ENCODE measurements at regions not wholly inside any gene's neighbourhood (a gene's known extent, or its start where the extent isn't known, plus 50 kb on each side); places are given as distances from the start of the nearest gene placed in this dataset.

- DNase-seq (no peak), ATAC-seq (no peak)
- intact Hi-C loops (cut with DNase I, micrococcal nuclease): no loop called here
Measured at GRCh38 chr18:65423776-65424175, 327.0 kb upstream of the CDH7 start.

GRCh38 chr18:65422544-65423136, 328.2 kb upstream of the CDH7 start:
- DNase-seq: no peak
- ATAC-seq: no peak
- intact Hi-C loops (cut with DNase I, micrococcal nuclease): no loop called here

GRCh38 chr18:65415098-65415497, 335.7 kb upstream of the CDH7 start:
- intact Hi-C loops (cut with DNase I, micrococcal nuclease): no loop called here
- no peak for ATAC-seq
- no peak for DNase-seq

GRCh38 chr18:65414501-65414900, 336.3 kb upstream of the CDH7 start:
- ATAC-seq: no peak
- intact Hi-C loops (cut with DNase I, micrococcal nuclease): no loop called here
- DNase-seq: no peak

GRCh38 chr18:65411061-65411460, 339.8 kb upstream of the CDH7 start:
- intact Hi-C loops (cut with DNase I, micrococcal nuclease): no loop called here

GRCh38 chr18:65409261-65409660, 341.6 kb upstream of the CDH7 start:
- intact Hi-C loops (cut with DNase I, micrococcal nuclease): no loop called here
- no peak for ATAC-seq
- no peak for DNase-seq

More at GRCh38 chr18:65411061-65411460, 339.8 kb upstream of the CDH7 start:
- ATAC-seq: no peak
- no peak for DNase-seq

DNA sequence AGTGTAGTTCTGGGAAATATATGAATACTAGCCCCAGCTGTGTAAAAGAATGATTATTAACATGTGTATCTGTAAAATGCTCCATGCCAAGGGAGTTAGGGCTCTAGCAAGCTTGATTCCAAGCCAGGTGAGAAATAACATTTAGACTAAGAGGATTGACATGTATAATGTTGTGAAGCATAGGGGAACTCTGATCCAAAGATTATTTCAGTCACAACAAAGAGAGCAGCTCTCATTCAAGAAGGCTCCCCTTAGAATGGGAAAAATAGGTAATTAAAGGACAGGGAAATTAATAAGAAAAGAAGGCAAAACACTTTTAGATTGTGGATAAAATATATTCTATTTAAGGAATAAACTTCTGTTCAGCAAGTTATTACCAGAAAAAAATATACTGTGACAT, 347.3 kb upstream of the CDH7 start:
- DNase-seq (no peak), ATAC-seq (no peak)
- intact Hi-C loops (cut with DNase I, micrococcal nuclease): no loop called here

DNA sequence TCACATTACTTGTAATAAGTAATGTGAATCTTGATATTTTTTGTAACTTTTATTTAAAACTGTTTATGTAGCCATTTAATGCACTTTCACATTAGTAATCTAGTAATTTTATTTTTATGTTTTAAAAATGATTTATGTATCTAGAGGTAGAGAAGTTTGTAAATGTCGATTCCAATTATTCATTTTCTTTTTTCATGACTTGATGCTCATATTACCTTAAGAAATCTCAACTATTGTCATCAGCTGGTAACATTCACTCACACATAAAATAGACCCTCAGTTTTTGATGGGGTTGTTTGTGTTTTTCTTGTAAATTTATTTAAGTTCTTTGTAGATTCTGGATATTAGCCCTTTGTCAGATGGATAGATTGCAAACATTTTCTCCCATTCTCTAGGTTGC, 351.7 kb upstream of the CDH7 start:
- intact Hi-C loops (cut with DNase I, micrococcal nuclease): no loop called here
- DNase-seq: no peak
- ATAC-seq: no peak

DNA sequence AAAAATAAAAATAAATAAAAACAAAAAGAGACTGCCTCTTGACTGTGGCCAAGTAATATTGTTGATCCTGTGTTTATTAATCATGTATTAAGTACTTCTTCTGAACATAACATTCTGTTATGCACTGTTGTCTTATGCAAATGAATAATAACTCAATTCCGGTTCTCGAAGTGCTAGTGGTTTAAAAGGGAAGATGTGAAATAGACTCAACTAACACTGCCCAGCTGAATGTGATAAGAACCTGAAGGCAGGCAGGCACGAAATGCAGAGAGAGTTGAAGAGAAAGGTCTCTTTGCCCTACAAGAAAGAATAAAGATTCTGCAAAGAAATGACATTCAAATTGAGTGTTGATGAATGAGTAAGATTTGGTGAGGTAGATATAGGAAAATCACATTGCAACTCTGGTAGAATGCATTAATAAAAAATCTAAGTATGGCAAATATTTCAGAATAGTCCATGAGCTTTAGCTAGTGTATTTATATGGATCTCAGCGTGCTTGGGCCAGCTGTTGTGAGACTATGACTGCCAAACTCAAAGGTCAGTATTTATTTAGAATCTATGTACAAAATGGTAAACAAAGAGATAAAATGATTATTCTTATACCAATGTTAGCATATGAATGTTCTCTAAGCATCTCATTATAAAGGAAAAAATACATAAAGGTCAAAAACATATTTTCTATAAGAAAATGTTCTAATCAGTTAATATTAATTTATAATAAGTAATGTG, 352.3 kb upstream of the CDH7 start:
- ATAC-seq (no peak), DNase-seq (no peak)
- intact Hi-C loops (cut with DNase I, micrococcal nuclease): no loop called here

- intact Hi-C loops (cut with DNase I, micrococcal nuclease): no loop called here
- DNase-seq: no peak
- no peak for ATAC-seq
Measured at GRCh38 chr18:65380986-65381385, 369.8 kb upstream of the CDH7 start.

- DNase-seq: no peak
- ATAC-seq: no peak
- intact Hi-C loops (cut with DNase I, micrococcal nuclease): no loop called here
Measured at GRCh38 chr18:65380571-65380970, 370.2 kb upstream of the CDH7 start.

GRCh38 chr18:65372904-65373303, 377.9 kb upstream of the CDH7 start:
- no peak for ATAC-seq
- intact Hi-C loops (cut with DNase I, micrococcal nuclease): no loop called here
- no peak for DNase-seq

GRCh38 chr18:65365245-65365980, 385.4 kb upstream of the CDH7 start:
- intact Hi-C loops (cut with DNase I, micrococcal nuclease): no loop called here
- ATAC-seq (no peak), DNase-seq (no peak)

DNA sequence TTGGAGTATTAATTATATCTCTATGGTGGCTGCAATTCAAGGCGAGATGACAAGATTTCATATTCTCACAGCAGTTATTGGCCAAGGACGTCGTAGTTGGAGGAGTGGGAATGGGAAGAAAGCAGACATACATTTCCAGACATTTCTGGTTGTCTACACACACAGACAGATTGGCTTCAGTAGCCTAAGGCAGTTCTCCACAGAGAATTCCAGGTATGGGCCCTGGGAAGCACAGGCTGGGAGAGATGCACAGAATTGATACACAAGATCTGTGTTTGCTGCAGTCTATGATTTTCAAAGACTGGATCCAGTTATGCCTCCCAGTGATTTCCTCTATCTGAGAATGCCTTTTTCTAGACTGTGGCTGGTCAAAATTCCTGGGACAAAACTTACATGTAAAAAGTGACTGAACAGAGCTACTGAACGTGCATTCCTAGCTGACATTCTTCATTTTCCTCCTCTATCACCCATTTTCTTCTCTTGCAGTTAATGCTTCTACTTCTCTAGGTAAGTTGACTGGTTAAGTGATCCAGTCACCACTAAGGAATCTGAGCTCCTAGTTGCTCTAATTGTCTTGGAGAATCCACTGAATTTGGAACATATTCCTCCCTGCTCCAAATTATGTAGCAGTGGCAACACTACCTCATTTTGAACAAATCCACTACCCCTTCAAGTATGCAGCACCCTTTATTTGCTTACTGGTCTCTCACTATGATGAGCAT, 386.7 kb upstream of the CDH7 start:
- ATAC-seq (no peak), DNase-seq (no peak)
- intact Hi-C loops (cut with DNase I, micrococcal nuclease): no loop called here

- intact Hi-C loops (cut with DNase I, micrococcal nuclease): no loop called here
- no peak for DNase-seq
- no peak for ATAC-seq
Measured at GRCh38 chr18:65363011-65363410, 387.8 kb upstream of the CDH7 start.

GRCh38 chr18:65359479-65359878, 391.3 kb upstream of the CDH7 start:
- ATAC-seq (no peak), DNase-seq (no peak)
- intact Hi-C loops (cut with DNase I, micrococcal nuclease): no loop called here

DNA sequence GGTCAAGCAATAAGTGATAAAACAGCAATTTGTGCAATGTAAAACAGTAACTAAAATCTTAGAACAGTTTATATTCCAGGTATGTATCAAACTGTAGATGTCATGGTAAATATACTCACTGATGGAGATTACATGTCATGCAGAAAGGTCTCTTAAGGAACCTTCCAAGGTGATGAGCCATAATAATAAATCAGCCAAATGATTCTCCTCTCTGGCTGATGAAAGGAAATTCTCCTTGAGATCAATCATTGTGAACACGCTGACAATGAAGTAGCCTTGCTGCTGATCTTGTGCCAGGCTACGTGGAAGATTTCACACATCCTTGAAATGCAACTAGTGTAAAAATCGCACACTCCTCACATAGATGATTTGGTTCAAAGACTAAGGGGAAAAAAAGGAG, 392.5 kb upstream of the CDH7 start:
- DNase-seq (no peak), ATAC-seq (no peak)
- intact Hi-C loops (cut with DNase I, micrococcal nuclease): no loop called here

DNA sequence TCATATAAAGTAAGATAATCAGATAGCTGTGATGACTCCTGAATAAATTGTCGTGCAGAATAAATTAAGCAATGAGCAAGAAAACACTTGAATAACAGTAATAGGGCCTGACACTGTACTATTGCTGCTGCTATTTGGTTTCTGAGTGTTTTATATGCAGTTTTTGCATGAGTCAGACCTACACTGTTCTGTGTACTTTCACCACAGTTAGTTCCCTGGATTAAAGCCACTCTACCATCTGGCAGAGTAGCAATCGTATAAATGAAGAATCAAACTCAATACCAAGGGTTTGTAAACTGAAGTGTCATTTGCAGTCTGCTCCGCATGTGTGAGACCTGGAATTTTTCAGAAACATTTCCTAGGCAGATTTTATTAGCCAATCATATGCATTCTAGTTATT, 398.6 kb upstream of the CDH7 start:
- intact Hi-C loops (cut with DNase I, micrococcal nuclease): no loop called here
- ATAC-seq: no peak
- DNase-seq: no peak

- no peak for DNase-seq
- no peak for ATAC-seq
- intact Hi-C loops (cut with DNase I, micrococcal nuclease): no loop called here
Measured at GRCh38 chr18:65349635-65350034, 401.2 kb upstream of the CDH7 start.

- ATAC-seq: no peak
- DNase-seq: no peak
- intact Hi-C loops (cut with DNase I, micrococcal nuclease): no loop called here
Measured at GRCh38 chr18:65347446-65347845, 403.4 kb upstream of the CDH7 start.
